K562 (cell line): ENCODE measurements at regions not wholly inside any gene's neighbourhood (a gene's known extent, or its start where the extent isn't known, plus 50 kb on each side); places are given as distances from the start of the nearest gene placed in this dataset.

ENCODE experiments used
- ATAC-seq: fragments of 200-7000 bp; cut with Tn5 transposase; 3 replicates; pipeline ENCODE4 v1.9.1; 2020; ENCODE audit warnings: moderate library complexity
- BruUV-seq: library from RNA; stranded (reverse); fragments of 400-500 nt; replicated peaks from 2 replicates; lab custom pipeline; 2021; lab: Mats Ljungman, UMichigan
- CTCF ChIA-PET: fragments of 300-600 bp; formaldehyde crosslinking; extraction: SDS; loops from one replicate; lab custom pipeline; 2021; ENCODE audit warnings: low intra/inter-chr PET ratio; lab: Yijun Ruan, JAX
- POLR2A ChIA-PET: fragments of 300-600, 350-650 bp; sonication (Branson Sonifier 250); formaldehyde crosslinking; extraction: SDS; loops from one replicate; lab custom pipeline; 2021; ENCODE audit warnings: antibody characterized with exemption, inconsistent platforms; lab: Yijun Ruan, JAX
- DNase-seq, 4 experiments: peaks; one replicate each; pipeline versions ENCODE4 v3.0.0 to v3.0.0-alpha.2; 2011 to 2018; ENCODE audit warnings: low spot score in 3 of 4, mixed read lengths in 3 of 4; ENCODE audit errors: extremely low read depth in 1 of 4
- FAIRE-seq: peaks from 2 replicates; lab custom pipeline; 2011; peaks lifted over from hg19 to GRCh38; lab: Jason Lieb, UNC
- H2AFZ ChIP-seq: 2 replicates; pipeline ENCODE4 v1.6.0; 2011; ENCODE audit warnings: low read depth, low read length, control low read depth, inconsistent platforms
- H3K27ac ChIP-seq: fragments of 200-600 bp; 3 replicates; pipeline ENCODE4 v1.8.0; 2011; ENCODE audit warnings: low read depth, mild to moderate bottlenecking, control low read depth, inconsistent platforms, low read length, moderate library complexity, mixed read lengths; ENCODE audit errors: extremely low read depth
- H3K27me3 ChIP-seq, 2 experiments: fragments of 300-600 bp in 1 of 2; 2 replicates in 1 of 2; 3 replicates in 1 of 2; pipeline versions ENCODE4 v1.6.0 to v1.8.0; 2011; ENCODE audit warnings: inconsistent platforms in 2 of 2, low read length in 2 of 2, mild to moderate bottlenecking in 1 of 2, mixed read lengths in 1 of 2, moderate library complexity in 1 of 2; ENCODE audit not compliant: control insufficient read depth in 2 of 2, insufficient read depth in 2 of 2
- H3K36me3 ChIP-seq: fragments of 300-600 bp; 3 replicates; pipeline ENCODE4 v1.8.0; 2011; ENCODE audit warnings: mild to moderate bottlenecking, low read length, inconsistent platforms; ENCODE audit not compliant: control insufficient read depth, insufficient read depth
- H3K4me1 ChIP-seq, 2 experiments: fragments of 200-600 bp in 1 of 2; replicated peaks in 1 of 2; 2 replicates in 1 of 2; 3 replicates in 1 of 2; pipeline versions ENCODE4 v1.5.1 to v1.8.0; 2011; ENCODE audit warnings: inconsistent platforms in 2 of 2, low read length in 2 of 2, mild to moderate bottlenecking in 1 of 2, mixed read lengths in 1 of 2, moderate library complexity in 1 of 2; ENCODE audit not compliant: control insufficient read depth in 2 of 2, insufficient read depth in 2 of 2
- H3K4me2 ChIP-seq: 2 replicates; pipeline ENCODE4 v1.6.1; 2011; ENCODE audit warnings: low read length, control low read depth, inconsistent platforms, mixed read lengths; ENCODE audit not compliant: insufficient read depth
- H3K4me3 ChIP-seq: fragments of 200-600 bp; sonication (generic), shearing (Covaris generic); 2 replicates; pipeline ENCODE4 v1.5.1; 2016; ENCODE audit warnings: control low read depth, inconsistent platforms
- H3K79me2 ChIP-seq: fragments of 200-600 bp; 3 replicates; pipeline ENCODE4 v1.8.0; 2011; ENCODE audit warnings: low read length, inconsistent platforms; ENCODE audit not compliant: control insufficient read depth, insufficient read depth
- H3K9ac ChIP-seq, 2 experiments: 2 replicates each; pipeline versions ENCODE4 v1.6.0 to v1.6.1; 2011; ENCODE audit warnings: low read depth in 2 of 2, low read length in 2 of 2, control low read depth in 1 of 2, inconsistent platforms in 1 of 2, mild to moderate bottlenecking in 1 of 2, mixed read lengths in 1 of 2; ENCODE audit not compliant: insufficient read depth in 1 of 2
- H3K9me1 ChIP-seq: one replicate; pipeline ENCODE4 v1.6.0; 2011; ENCODE audit warnings: inconsistent platforms, mild to moderate bottlenecking, low read length, moderate library complexity; ENCODE audit not compliant: control insufficient read depth, insufficient read depth
- H3K9me3 ChIP-seq: replicated peaks from 2 replicates; pipeline ENCODE4 v1.5.1; 2011; ENCODE audit warnings: low read depth, low read length, inconsistent platforms; ENCODE audit not compliant: control insufficient read depth, insufficient read depth
- H4K20me1 ChIP-seq: replicated peaks from 2 replicates; pipeline ENCODE4 v1.6.1; 2011; ENCODE audit warnings: low read length, inconsistent platforms, mixed read lengths; ENCODE audit not compliant: control insufficient read depth, insufficient read depth
- CCAR2 ChIP-seq: fragments of 200-400 bp; formaldehyde crosslinking; IDR thresholded peaks from 2 replicates; pipeline ENCODE4 v1.6.1; 2017; ENCODE audit warnings: mild to moderate bottlenecking, low read depth, low read length
- CREB5 ChIP-seq: fragments of 250-450 bp; sonication (Bioruptor Pico); IDR thresholded peaks from 2 replicates; pipeline ENCODE4 v1.5.0; 2020; ENCODE audit warnings: mild to moderate bottlenecking
- HDAC6 ChIP-seq: IDR thresholded peaks from 2 replicates; pipeline ENCODE4 v1.6.1; 2012; ENCODE audit warnings: low read depth, mild to moderate bottlenecking, control low read depth, inconsistent platforms, low read length, moderate library complexity
- HDGF ChIP-seq: fragments of 450-650 bp; IDR thresholded peaks from 2 replicates; pipeline ENCODE4 v1.6.1; 2016
- HINFP ChIP-seq: fragments of 450-650 bp; conservative IDR thresholded peaks from 2 replicates; pipeline ENCODE4 v1.6.1; 2016; ENCODE audit warnings: missing genetic modification characterization, low read depth, mild to moderate bottlenecking, control low read depth, missing compliant biosample characterization
- MCM5 ChIP-seq: fragments of 450-650 bp; IDR thresholded peaks from 2 replicates; pipeline ENCODE4 v1.6.1; 2016; ENCODE audit warnings: low read depth
- TEAD2 ChIP-seq: fragments of 450-650 bp; IDR thresholded peaks from 2 replicates; pipeline ENCODE4 v1.6.1; 2016; ENCODE audit warnings: missing genetic modification characterization, control low read depth, missing compliant biosample characterization
- TGIF2 ChIP-seq: sonication (generic); formaldehyde crosslinking; IDR thresholded peaks from 2 replicates; pipeline ENCODE4 v1.8.1; 2022; ENCODE audit warnings: mild to moderate bottlenecking, missing genetic modification reagents, moderate library complexity
- TOE1 ChIP-seq, 2 experiments: fragments of 450-650 bp in 1 of 2; sonication (generic) in 1 of 2; formaldehyde crosslinking in 1 of 2; IDR thresholded peaks; 2 replicates each; pipeline versions ENCODE4 v1.7.1 to v1.8.0; 2016 to 2022; ENCODE audit warnings: borderline replicate concordance in 2 of 2, mild to moderate bottlenecking in 2 of 2, antibody characterized with exemption in 1 of 2, inconsistent platforms in 1 of 2, low read depth in 1 of 2, missing genetic modification reagents in 1 of 2, moderate library complexity in 1 of 2
- VEZF1 ChIP-seq: fragments of 200-800 bp; sonication (Bioruptor generic); IDR thresholded peaks from 2 replicates; pipeline ENCODE4 v1.6.1; 2017; ENCODE audit warnings: missing genetic modification characterization, missing compliant biosample characterization
- ZEB2 ChIP-seq: fragments of 450-650 bp; IDR thresholded peaks from 2 replicates; pipeline ENCODE4 v1.6.1; 2016
- ZNF778 ChIP-seq: fragments of 450-650 bp; formaldehyde crosslinking; IDR thresholded peaks from 2 replicates; pipeline ENCODE4 v1.4.0; 2020; ENCODE audit warnings: mild to moderate bottlenecking, moderate library complexity
- WGBS: fragments of 100-300 bp; shearing (Covaris generic); methylation state at CpG from one replicate; pipeline ENCODE4 v1.1.6; 2016; ENCODE audit warnings: low coverage, mixed read lengths; ENCODE audit not compliant: insufficient coverage; ENCODE audit errors: missing lambda C conversion rate; 5-methylcytosine and 5-hydroxymethylcytosine counted together
- in situ Hi-C: fragments of 300-500 bp; cut with MboI; formaldehyde crosslinking; loops from 4 replicates; pipeline ENCODE4 v1.15.0; 2018; ENCODE audit warnings: inconsistent platforms, mixed read lengths
- intact Hi-C: fragments of 100-400 bp; cut with micrococcal nuclease; formaldehyde crosslinking; loops from 2 replicates; pipeline ENCODE4 v1.14.2; 2022

- BruUV-seq: no TSS peak
- ChIA-PET POLR2A (no interaction called here), CTCF (no interaction called here)
- FAIRE-seq (no peak), ATAC-seq (no peak), DNase-seq (no peak)
- Histone ChIP-seq H3K4me2 (no peak overlapping the region), H3K9ac (no peak overlapping the region), H3K9me1 (no peaks in the 10 kb centered on the region), H3K9me3 (no peaks in the 10 kb centered on the region), H3K36me3 (no peaks in the 10 kb centered on the region), H4K20me1 (no peaks in the 10 kb centered on the region), H3K79me2 (no peaks in the 10 kb centered on the region), H3K4me1 (no peaks in the 10 kb centered on the region), H3K27me3 (no peaks in the 10 kb centered on the region), H3K4me3 (no peak overlapping the region), H2AFZ (no peak overlapping the region), H3K27ac (no peak overlapping the region)
- in situ Hi-C loops: no loop called here
- WGBS: 0% methylated on average over 2 of the region's 2 CpGs
- no peak for TF ChIP-seq HDGF
- no peak for TF ChIP-seq ZEB2
- TF ChIP-seq VEZF1 (CRISPR knock-in tag): no peak
- no peak for TF ChIP-seq TOE1 (IDR thresholded peaks at IDR 0.05; ENCODE audit: borderline replicate concordance)
- no peak for TF ChIP-seq TOE1 (CRISPR knock-in tag; IDR thresholded peaks at IDR 0.05; ENCODE audit: borderline replicate concordance, low read depth)
- TF ChIP-seq HINFP (tag): no peak
- TF ChIP-seq MCM5: no peak
- no peak for TF ChIP-seq TGIF2
- no peak for TF ChIP-seq CCAR2
- no peak for TF ChIP-seq ZNF778 (CRISPR knock-in tag)
- TF ChIP-seq CREB5 (CRISPR knock-in tag): no peak
- no peak for TF ChIP-seq TEAD2 (tag)
- TF ChIP-seq HDAC6: no peak
- intact Hi-C loops: no loop called here
These were observed 355.8 kb downstream of the FSCB start for GRCh38 chr14:44151130-44151820.
